GM12878 (cell line): ENCODE measurements at regions not wholly inside any gene's neighbourhood (a gene's known extent, or its start where the extent isn't known, plus 50 kb on each side); places are given as distances from the start of the nearest gene placed in this dataset.

Experiments used
- ATAC-seq: fragments of 200-7000 bp; cut with Tn5 transposase; 3 replicates; pipeline ENCODE4 v1.9.1; 2020; ENCODE audit warnings: mild to moderate bottlenecking, moderate library complexity
- BruUV-seq: library from RNA; stranded (reverse); fragments of 400-500 nt; replicated peaks from 2 replicates; lab custom pipeline; 2021; lab: Mats Ljungman, UMichigan
- CTCF ChIA-PET: fragments of 300-600 bp; sonication (Branson Sonifier 250); formaldehyde crosslinking; extraction: SDS; loops from one replicate; lab custom pipeline; 2021; ENCODE audit warnings: inconsistent platforms; lab: Yijun Ruan, JAX
- POLR2A ChIA-PET: fragments of 350-600 bp; formaldehyde crosslinking; extraction: SDS; loops from one replicate; lab custom pipeline; 2021; ENCODE audit warnings: inconsistent platforms; lab: Charles Lee
- RAD21 ChIA-PET: fragments of 300-600 bp; sonication (Branson Sonifier 250); formaldehyde crosslinking; loops from one replicate; lab custom pipeline; 2023; ENCODE audit warnings: antibody characterized with exemption; ENCODE audit not compliant: unreplicated experiment; lab: Charles Lee
- SMC1A ChIA-PET: fragments of 300-600 bp; sonication (Branson Sonifier 250); formaldehyde crosslinking; loops from one replicate; lab custom pipeline; 2023; ENCODE audit not compliant: unreplicated experiment, uncharacterized antibody; lab: Charles Lee
- DNase-seq: peaks from one replicate; pipeline ENCODE4 v3.0.0-alpha.2; 2011; ENCODE audit warnings: low read depth, low spot score
- FAIRE-seq: peaks from 3 replicates; lab custom pipeline; 2011; peaks lifted over from hg19 to GRCh38; lab: Jason Lieb, UNC
- H2AFZ ChIP-seq: 2 replicates; pipeline ENCODE4 v1.6.0; 2011; ENCODE audit warnings: low read depth, low read length, control low read depth; ENCODE audit not compliant: control insufficient read depth
- H3K27ac ChIP-seq: 2 replicates; pipeline ENCODE4 v1.5.1; 2011; ENCODE audit warnings: control low read depth; ENCODE audit not compliant: control insufficient read depth, insufficient read depth
- H3K27me3 ChIP-seq, 2 experiments: replicated peaks in 1 of 2; 2 replicates each; pipeline versions ENCODE4 v1.6.0 to v1.6.1; 2011; ENCODE audit warnings: low read length in 1 of 2; ENCODE audit not compliant: control insufficient read depth in 2 of 2, insufficient read depth in 2 of 2
- H3K36me3 ChIP-seq, 2 experiments: 2 replicates each; pipeline ENCODE4 v1.5.1; 2011; ENCODE audit warnings: low read length in 1 of 2; ENCODE audit not compliant: control insufficient read depth in 2 of 2, insufficient read depth in 2 of 2
- H3K4me1 ChIP-seq: 2 replicates; pipeline ENCODE4 v1.6.1; 2011; ENCODE audit warnings: mild to moderate bottlenecking, low read length, moderate library complexity, mixed read lengths; ENCODE audit not compliant: control insufficient read depth, insufficient read depth
- H3K4me2 ChIP-seq: 2 replicates; pipeline ENCODE4 v1.6.0; 2011; ENCODE audit warnings: control low read depth; ENCODE audit not compliant: control insufficient read depth, insufficient read depth
- H3K4me3 ChIP-seq: fragments of 200-600 bp; sonication (generic); 2 replicates; pipeline ENCODE4 v1.5.1; 2016
- H3K79me2 ChIP-seq: 2 replicates; pipeline ENCODE4 v1.6.0; 2011; ENCODE audit warnings: low read length; ENCODE audit not compliant: control insufficient read depth, insufficient read depth
- H3K9ac ChIP-seq: 2 replicates; pipeline ENCODE4 v1.8.0; 2011; ENCODE audit warnings: low read length, control low read depth, mixed read lengths; ENCODE audit not compliant: control insufficient read depth, insufficient read depth
- H3K9me3 ChIP-seq: replicated peaks from 3 replicates; pipeline ENCODE4 v1.5.1; 2011; ENCODE audit warnings: mild to moderate bottlenecking, low read length; ENCODE audit not compliant: control insufficient read depth, insufficient read depth
- H4K20me1 ChIP-seq: 2 replicates; pipeline ENCODE4 v1.6.0; 2011; ENCODE audit not compliant: control insufficient read depth, insufficient read depth
- CBFB ChIP-seq: IDR thresholded peaks from 2 replicates; pipeline ENCODE4 v1.6.1; 2016; ENCODE audit warnings: antibody characterized with exemption, low read depth
- EED ChIP-seq: sonication (generic); IDR thresholded peaks from 2 replicates; pipeline ENCODE4 v1.6.1; 2016; ENCODE audit warnings: antibody characterized with exemption, low read depth
- EP300 ChIP-seq, 2 experiments: fragments of 150-350 bp in 1 of 2; IDR thresholded peaks; 2 replicates each; pipeline ENCODE4 v1.6.1; 2011 to 2012; ENCODE audit warnings: low read depth in 2 of 2, low read length in 2 of 2, borderline replicate concordance in 1 of 2, improper control_type of control experiment in 1 of 2, inconsistent platforms in 1 of 2; ENCODE audit not compliant: control insufficient read depth in 1 of 2
- PML ChIP-seq: IDR thresholded peaks from 2 replicates; pipeline ENCODE4 v1.6.1; 2012; ENCODE audit warnings: low read length, inconsistent platforms
- SUPT20H ChIP-seq: IDR thresholded peaks from 2 replicates; pipeline ENCODE4 v1.6.1; 2011; ENCODE audit warnings: low read depth, mild to moderate bottlenecking, low read length, moderate library complexity, borderline replicate concordance; ENCODE audit not compliant: control insufficient read depth
- WGBS: methylation state at CpG from one replicate; pipeline ENCODE4 v1.1.6; 2016; ENCODE audit warnings: low lambda C conversion rate; ENCODE audit not compliant: insufficient replicate concordance, insufficient coverage; ENCODE audit errors: missing lambda C conversion rate; 5-methylcytosine and 5-hydroxymethylcytosine counted together
- in situ Hi-C: fragments of 300-500 bp; cut with MboI; formaldehyde crosslinking; loops from 9 replicates; pipeline ENCODE4 v1.14.3; 2018; ENCODE audit warnings: mixed read lengths
- intact Hi-C: fragments of 100-400 bp; cut with micrococcal nuclease; formaldehyde crosslinking; loops from one replicate; pipeline ENCODE4 v1.14.2; 2022; ENCODE audit not compliant: unreplicated experiment
- TF ChIP-seq, protein P1 (sequence below): fragments of 450-650 bp; IDR thresholded peaks from 2 replicates; pipeline ENCODE4 v1.6.1; 2017; ENCODE audit warnings: mild to moderate bottlenecking
- TF ChIP-seq, protein P2 (sequence below): IDR thresholded peaks from 2 replicates; pipeline ENCODE4 v1.6.1; 2012; ENCODE audit warnings: low read depth, low read length, improper control_type of control experiment
- TF ChIP-seq, protein P3 (sequence below): IDR thresholded peaks from 2 replicates; pipeline ENCODE4 v1.6.1; 2011; ENCODE audit warnings: borderline replicate concordance, low read depth, mild to moderate bottlenecking, moderate library complexity, low read length; ENCODE audit not compliant: insufficient read depth, poor library complexity, severe bottlenecking
- TF ChIP-seq, protein P4 (sequence below): IDR thresholded peaks from 2 replicates; pipeline ENCODE4 v1.6.1; 2012; ENCODE audit warnings: low read depth, low read length, improper control_type of control experiment

DNA sequence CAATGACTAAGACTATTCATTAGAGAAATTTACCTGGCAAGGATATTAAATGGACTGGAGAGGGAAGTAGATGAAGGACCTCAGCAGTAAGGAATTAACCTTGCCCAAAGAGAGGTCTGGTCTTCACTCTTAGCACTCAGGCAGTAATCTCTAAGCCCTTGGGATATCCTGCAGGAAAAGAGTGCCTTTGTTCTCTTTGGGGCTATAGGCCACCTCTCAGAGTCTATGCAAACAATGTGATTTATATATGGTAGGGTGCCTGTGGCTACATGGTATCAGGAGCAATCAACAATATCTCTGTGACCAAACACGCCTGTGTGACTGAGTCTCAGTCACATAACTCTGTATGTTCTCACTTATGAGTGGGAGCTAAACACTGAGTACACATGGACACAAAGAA is 154.7 kb upstream of the CDK1 start:
- no peaks in the 10 kb centered on the region for H3K9me3 ChIP-seq
- FAIRE-seq (no peak), DNase-seq (no peak), ATAC-seq (no peak)
- WGBS: 44% methylated on average over 1 of the region's 1 CpG
- H3K4me2 ChIP-seq: no peak overlapping the region
- no peak overlapping the region for H3K27ac ChIP-seq
- H3K27me3 ChIP-seq: no peaks in the 10 kb centered on the region
- TF ChIP-seq, protein P1, sequence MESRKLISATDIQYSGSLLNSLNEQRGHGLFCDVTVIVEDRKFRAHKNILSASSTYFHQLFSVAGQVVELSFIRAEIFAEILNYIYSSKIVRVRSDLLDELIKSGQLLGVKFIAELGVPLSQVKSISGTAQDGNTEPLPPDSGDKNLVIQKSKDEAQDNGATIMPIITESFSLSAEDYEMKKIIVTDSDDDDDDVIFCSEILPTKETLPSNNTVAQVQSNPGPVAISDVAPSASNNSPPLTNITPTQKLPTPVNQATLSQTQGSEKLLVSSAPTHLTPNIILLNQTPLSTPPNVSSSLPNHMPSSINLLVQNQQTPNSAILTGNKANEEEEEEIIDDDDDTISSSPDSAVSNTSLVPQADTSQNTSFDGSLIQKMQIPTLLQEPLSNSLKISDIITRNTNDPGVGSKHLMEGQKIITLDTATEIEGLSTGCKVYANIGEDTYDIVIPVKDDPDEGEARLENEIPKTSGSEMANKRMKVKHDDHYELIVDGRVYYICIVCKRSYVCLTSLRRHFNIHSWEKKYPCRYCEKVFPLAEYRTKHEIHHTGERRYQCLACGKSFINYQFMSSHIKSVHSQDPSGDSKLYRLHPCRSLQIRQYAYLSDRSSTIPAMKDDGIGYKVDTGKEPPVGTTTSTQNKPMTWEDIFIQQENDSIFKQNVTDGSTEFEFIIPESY: no peak
- no peak overlapping the region for H3K4me3 ChIP-seq
- ChIA-PET SMC1A (no interaction called here), POLR2A (no interaction called here), RAD21 (no interaction called here), CTCF (no interaction called here)
- no TSS peak for BruUV-seq
- no peak overlapping the region for H3K9ac ChIP-seq
- no peaks in the 10 kb centered on the region for H3K36me3 ChIP-seq
- in situ Hi-C loops (no loop called here), intact Hi-C loops (no loop called here)
- no peaks in the 10 kb centered on the region for H3K4me1 ChIP-seq
- no peaks in the 10 kb centered on the region for H4K20me1 ChIP-seq
- H3K79me2 ChIP-seq: no peaks in the 10 kb centered on the region
- no peak overlapping the region for H2AFZ ChIP-seq

DNA sequence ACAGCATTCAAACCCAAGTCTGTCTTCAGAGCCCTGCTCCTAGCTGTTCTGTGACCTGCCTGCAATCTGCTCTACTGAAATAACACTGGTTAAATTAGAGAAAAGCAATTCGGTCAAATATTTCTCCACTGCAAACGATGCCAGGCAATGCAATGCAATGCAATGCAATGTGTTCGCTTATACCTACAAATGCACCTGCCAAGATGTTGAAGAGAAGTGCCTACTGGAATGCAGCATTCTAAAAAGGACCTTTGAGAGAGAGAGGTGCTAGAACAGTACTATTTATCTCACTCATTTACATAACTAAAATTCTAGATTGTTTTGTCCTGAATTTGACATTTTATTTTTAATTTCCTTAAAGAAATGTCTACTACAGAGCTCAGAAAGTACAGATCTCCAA is 157.3 kb upstream of the CDK1 start:
- H3K9ac ChIP-seq: no peak overlapping the region
- no peaks in the 10 kb centered on the region for H3K9me3 ChIP-seq
- no peak overlapping the region for H3K4me2 ChIP-seq
- no peak overlapping the region for H2AFZ ChIP-seq
- no peaks in the 10 kb centered on the region for H3K27me3 ChIP-seq
- H3K36me3 ChIP-seq: no peaks in the 10 kb centered on the region
- ChIA-PET SMC1A (no interaction called here), CTCF (no interaction called here), POLR2A (no interaction called here), RAD21 (no interaction called here)
- WGBS: 36% methylated on average over 3 of the region's 3 CpGs
- FAIRE-seq (no peak), ATAC-seq (no peak), DNase-seq (no peak)
- intact Hi-C loops: no loop called here
- H3K79me2 ChIP-seq: no peaks in the 10 kb centered on the region
- H4K20me1 ChIP-seq: no peaks in the 10 kb centered on the region
- TF ChIP-seq, protein P2, sequence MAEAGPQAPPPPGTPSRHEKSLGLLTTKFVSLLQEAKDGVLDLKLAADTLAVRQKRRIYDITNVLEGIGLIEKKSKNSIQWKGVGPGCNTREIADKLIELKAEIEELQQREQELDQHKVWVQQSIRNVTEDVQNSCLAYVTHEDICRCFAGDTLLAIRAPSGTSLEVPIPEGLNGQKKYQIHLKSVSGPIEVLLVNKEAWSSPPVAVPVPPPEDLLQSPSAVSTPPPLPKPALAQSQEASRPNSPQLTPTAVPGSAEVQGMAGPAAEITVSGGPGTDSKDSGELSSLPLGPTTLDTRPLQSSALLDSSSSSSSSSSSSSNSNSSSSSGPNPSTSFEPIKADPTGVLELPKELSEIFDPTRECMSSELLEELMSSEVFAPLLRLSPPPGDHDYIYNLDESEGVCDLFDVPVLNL: no peak
- TF ChIP-seq, protein P3, sequence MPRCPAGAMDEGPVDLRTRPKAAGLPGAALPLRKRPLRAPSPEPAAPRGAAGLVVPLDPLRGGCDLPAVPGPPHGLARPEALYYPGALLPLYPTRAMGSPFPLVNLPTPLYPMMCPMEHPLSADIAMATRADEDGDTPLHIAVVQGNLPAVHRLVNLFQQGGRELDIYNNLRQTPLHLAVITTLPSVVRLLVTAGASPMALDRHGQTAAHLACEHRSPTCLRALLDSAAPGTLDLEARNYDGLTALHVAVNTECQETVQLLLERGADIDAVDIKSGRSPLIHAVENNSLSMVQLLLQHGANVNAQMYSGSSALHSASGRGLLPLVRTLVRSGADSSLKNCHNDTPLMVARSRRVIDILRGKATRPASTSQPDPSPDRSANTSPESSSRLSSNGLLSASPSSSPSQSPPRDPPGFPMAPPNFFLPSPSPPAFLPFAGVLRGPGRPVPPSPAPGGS: no peak
- no peak for TF ChIP-seq PML
- TF ChIP-seq, protein P4, sequence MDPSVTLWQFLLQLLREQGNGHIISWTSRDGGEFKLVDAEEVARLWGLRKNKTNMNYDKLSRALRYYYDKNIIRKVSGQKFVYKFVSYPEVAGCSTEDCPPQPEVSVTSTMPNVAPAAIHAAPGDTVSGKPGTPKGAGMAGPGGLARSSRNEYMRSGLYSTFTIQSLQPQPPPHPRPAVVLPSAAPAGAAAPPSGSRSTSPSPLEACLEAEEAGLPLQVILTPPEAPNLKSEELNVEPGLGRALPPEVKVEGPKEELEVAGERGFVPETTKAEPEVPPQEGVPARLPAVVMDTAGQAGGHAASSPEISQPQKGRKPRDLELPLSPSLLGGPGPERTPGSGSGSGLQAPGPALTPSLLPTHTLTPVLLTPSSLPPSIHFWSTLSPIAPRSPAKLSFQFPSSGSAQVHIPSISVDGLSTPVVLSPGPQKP: no peak
- TF ChIP-seq CBFB: no peak
- no peak for TF ChIP-seq EED
- TF ChIP-seq SUPT20H: no peak
- no peak for TF ChIP-seq EP300 (IDR thresholded peaks at IDR 0.05; ENCODE audit: borderline replicate concordance in 1 of 2, control insufficient read depth in 1 of 2, low read depth in 2 of 2, low read length in 2 of 2)
- H3K4me3 ChIP-seq: no peak overlapping the region
- no TSS peak for BruUV-seq
- no peaks in the 10 kb centered on the region for H3K4me1 ChIP-seq
- H3K27ac ChIP-seq: no peak overlapping the region
- in situ Hi-C loops: no loop called here
